RWPE1 (cell line): ENCODE measurements at regions not wholly inside any gene's neighbourhood (a gene's known extent, or its start where the extent isn't known, plus 50 kb on each side); places are given as distances from the start of the nearest gene placed in this dataset.

Experiments used
- CTCF ChIA-PET: fragments of 350-600 bp; sonication (Branson Sonifier 250); formaldehyde crosslinking; extraction: SDS; loops from one replicate; lab custom pipeline; 2021; lab: Yijun Ruan, JAX
- POLR2A ChIA-PET: fragments of 400-600 bp; formaldehyde crosslinking; extraction: SDS; loops from one replicate; lab custom pipeline; 2020; ENCODE audit warnings: antibody characterized with exemption; ENCODE audit not compliant: low non-redundant PET; lab: Yijun Ruan, JAX
- DNase-seq: peaks from one replicate; pipeline ENCODE4 v3.0.0; 2012; ENCODE audit warnings: low spot score
- H3K27ac ChIP-seq: fragments of 450-650 bp; 2 replicates; pipeline ENCODE4 v1.5.1; 2017
- TF ChIP-seq, protein P1 (sequence below): fragments of 450-650 bp; conservative IDR thresholded peaks from 2 replicates; pipeline ENCODE4 v1.5.1; 2017; ENCODE audit warnings: low read depth, mild to moderate bottlenecking

DNA sequence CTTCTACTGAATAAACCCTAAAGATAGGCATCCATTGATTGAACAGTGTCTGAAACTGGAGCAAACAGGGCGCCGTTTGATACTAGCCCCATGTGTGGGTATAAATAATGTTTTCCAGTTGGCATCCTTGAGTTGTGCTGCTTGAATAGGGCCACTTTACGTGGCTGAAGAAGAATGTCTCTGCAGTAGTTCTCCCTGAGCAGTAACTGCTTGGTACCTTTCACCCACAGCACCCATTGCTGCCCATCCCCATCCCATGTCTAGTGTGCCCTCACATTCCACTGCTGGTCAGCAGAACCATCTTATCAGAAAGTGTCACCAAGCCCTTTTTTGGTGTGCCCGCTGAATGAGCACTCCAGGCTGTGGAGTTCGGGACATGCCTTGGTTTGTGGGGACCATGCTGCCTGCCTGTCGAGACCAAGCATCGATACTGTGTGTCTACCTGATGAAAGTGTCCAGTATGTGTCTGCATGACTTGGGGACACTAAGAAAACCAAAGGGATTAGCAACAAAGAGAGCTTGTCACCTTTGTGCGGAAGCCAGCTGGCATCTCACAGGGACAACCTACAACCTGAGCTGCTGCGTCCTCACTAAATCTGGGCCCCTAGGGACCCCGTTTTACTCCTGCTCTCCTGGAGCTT, 162.0 kb downstream of the TM9SF2 start:
- POLR2A ChIA-PET = no interaction called here
- CTCF ChIA-PET = no interaction called here
- no peak overlapping the region for H3K27ac ChIP-seq
- no peak for DNase-seq
- TF ChIP-seq, protein P1, sequence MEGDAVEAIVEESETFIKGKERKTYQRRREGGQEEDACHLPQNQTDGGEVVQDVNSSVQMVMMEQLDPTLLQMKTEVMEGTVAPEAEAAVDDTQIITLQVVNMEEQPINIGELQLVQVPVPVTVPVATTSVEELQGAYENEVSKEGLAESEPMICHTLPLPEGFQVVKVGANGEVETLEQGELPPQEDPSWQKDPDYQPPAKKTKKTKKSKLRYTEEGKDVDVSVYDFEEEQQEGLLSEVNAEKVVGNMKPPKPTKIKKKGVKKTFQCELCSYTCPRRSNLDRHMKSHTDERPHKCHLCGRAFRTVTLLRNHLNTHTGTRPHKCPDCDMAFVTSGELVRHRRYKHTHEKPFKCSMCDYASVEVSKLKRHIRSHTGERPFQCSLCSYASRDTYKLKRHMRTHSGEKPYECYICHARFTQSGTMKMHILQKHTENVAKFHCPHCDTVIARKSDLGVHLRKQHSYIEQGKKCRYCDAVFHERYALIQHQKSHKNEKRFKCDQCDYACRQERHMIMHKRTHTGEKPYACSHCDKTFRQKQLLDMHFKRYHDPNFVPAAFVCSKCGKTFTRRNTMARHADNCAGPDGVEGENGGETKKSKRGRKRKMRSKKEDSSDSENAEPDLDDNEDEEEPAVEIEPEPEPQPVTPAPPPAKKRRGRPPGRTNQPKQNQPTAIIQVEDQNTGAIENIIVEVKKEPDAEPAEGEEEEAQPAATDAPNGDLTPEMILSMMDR = no peak

- ChIA-PET POLR2A (no interaction called here), CTCF (no interaction called here)
- DNase-seq = no peak
- TF ChIP-seq, protein P1 = no peak
- H3K27ac ChIP-seq = no peak overlapping the region
Observed at GRCh38 chr13:99662678-99663077, 161.4 kb downstream of the TM9SF2 start.

- no peak overlapping the region for H3K27ac ChIP-seq
- TF ChIP-seq, protein P1 = no peak
- ChIA-PET POLR2A (no interaction called here), CTCF (interaction anchor here (0.6 to 0.7 kb wide), 2 partner anchors 462 to 1395 kb away, joined by 4 read pairs; no protein-coding TSS in a partner anchor)
- no peak for DNase-seq
Observed at GRCh38 chr13:99661791-99662190, 160.5 kb downstream of the TM9SF2 start.

GRCh38 chr13:99659866-99660554, 158.7 kb downstream of the TM9SF2 start:
- H3K27ac ChIP-seq = no peak overlapping the region
- CTCF ChIA-PET = no interaction called here
- no peak for DNase-seq

DNA sequence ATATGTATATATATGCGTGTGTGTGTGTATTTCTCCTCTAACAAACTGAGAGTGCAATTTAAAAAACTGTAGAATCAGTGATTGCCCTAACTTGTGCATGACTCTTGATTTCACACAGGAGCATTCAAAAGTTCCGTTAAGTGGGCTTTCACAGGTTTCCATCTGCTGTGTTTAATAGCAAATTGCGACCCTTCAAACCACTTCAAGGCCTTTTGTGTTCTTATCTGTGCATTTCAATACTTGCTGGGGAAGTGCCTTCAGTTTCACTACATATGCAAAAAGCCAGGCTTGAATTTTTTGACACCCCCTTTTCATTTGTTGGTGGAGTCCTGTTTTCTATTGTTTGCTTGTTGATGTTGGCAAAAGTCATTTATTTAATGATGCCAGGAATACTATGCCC, 158.0 kb downstream of the TM9SF2 start:
- ChIA-PET CTCF (interaction anchor here (0.6 kb wide), 1 partner anchor 1973 kb away, joined by 3 read pairs; no protein-coding TSS in a partner anchor), POLR2A (no interaction called here)
- DNase-seq = no peak
- TF ChIP-seq, protein P1 = no peak
- no peak overlapping the region for H3K27ac ChIP-seq

More at GRCh38 chr13:99659866-99660554, 158.7 kb downstream of the TM9SF2 start:
- POLR2A ChIA-PET = no interaction called here
- TF ChIP-seq, protein P1 = no peak

GRCh38 chr13:99658261-99658991, 157.2 kb downstream of the TM9SF2 start:
- H3K27ac ChIP-seq = no peak overlapping the region
- ChIA-PET POLR2A (no interaction called here), CTCF (interaction anchor here (0.6 kb wide), 3 partner anchors 13 to 1973 kb away, joined by 3 read pairs; no protein-coding TSS in a partner anchor)
- no peak for DNase-seq
- TF ChIP-seq, protein P1 = no peak
